NCI-H2107 treated with DMSO at 0.1 percent for 48 hours (cell line): ENCODE measurements at regions not wholly inside any gene's neighbourhood (a gene's known extent, or its start where the extent isn't known, plus 50 kb on each side); places are given as distances from the start of the nearest gene placed in this dataset.
"Not testable (repeated sequence)": the region's sequence is repeated elsewhere in the genome, so short reads cannot be mapped to it uniquely, and the experiment has no call there.

Source experiments
- DNase-seq: peaks from one replicate; lab custom pipeline; 2025; ENCODE audit not compliant: unreplicated experiment; lab: John Stamatoyannopoulos, UW

DNA sequence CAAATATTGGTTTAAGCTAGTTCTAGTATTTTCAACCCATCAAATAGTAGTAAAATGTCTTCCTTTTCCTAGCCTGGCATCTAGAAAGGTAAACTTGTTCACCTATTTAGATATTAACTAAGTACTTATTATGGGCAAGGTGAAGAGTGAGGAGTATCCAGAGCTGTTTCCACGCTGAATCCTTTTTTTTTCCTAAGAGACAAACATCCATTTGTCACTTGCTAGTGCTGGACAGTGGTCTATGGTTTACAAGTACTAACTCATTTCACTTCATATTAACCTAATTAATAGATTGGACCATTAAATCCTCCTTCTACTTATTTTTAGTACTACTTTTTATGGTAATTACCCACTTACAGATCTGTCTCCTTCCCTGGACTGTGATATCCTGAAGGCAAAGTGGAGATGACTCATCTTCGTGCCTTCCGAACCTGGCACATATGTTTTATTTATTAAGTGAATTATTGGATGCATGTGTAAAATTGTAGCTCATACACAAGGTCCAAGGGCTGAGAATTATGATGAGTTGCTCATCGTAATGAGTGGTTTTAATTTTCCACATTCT, 159.6 kb upstream of the IGFBP3 start:
- DNase-seq, result no peak

DNA sequence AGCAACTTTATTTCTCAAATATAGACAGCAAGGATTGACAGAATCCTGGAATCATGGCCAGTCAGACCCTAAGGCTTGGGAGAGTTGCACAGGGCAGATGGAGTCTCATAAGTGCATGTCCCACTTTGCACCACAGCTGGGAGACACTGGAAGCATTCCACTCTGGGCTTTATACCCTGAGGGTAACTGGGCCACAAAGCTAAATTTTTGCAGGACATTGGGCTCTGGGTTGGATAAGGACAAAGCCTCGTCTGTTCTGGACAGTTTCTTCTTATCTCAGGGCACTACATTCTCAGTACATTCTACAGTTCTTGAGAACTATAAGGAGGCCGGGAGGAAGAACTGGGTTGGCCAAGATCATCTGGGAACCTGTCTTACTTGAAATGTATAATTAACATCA, 158.3 kb upstream of the IGFBP3 start:
- no peak for DNase-seq

DNA sequence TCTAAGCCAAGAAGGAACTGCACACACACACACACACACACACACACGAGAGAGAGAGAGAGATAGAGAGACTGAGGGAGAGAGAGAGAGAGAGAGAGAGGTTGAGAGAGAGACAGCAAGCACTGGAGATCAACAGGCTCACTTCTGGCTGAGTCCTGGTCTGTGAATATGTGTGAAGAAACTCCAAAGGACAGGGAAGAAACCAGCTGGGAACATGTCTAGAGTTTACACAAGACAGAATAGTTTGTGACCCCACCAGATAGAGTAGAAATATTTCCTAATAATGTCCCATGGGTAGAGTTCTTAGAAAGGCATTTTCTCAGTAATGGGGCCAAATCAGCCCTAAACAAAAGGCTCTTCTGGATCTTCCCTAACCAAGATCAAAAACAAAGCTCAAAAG, 155.5 kb upstream of the IGFBP3 start:
- no peak for DNase-seq

DNA sequence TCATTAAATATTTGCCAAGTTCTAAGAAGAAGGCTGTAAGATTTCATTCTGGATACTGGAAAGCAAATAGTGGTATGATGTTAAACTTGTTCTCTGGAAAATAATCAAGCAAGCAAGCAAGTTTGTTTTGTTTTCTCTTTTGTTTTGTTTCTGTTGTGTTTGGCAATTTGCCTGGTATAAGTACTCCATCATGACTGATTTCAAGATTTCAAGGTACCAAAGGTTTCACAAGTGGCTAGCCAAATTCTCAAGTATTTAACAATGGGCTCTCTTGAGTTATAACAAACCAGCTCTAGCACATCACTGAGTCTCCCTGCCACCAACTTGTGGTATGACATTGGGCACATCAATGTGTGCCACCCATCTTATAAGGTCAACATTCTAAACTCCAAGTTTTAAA, 151.7 kb upstream of the IGFBP3 start:
- DNase-seq, result no peak

DNA sequence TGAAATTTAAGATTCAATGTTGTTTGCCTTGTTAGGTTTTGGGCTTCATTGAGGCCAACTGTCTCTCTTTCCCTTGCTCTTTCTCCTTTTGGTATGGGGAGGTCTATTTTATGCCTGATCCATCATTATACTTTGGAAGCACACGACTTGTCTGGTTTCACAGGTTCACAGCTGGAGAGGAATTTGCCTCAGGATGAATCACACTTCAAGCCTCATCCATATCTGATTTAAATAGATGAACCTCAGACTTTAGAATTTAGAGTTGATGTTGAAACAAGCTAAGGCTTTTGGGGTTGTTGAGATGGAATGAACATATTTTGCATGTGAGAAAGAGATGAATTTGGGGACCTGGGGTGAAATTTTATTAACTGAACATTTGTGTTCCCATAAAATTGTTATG, 150.5 kb upstream of the IGFBP3 start:
- DNase-seq, result no peak

DNA sequence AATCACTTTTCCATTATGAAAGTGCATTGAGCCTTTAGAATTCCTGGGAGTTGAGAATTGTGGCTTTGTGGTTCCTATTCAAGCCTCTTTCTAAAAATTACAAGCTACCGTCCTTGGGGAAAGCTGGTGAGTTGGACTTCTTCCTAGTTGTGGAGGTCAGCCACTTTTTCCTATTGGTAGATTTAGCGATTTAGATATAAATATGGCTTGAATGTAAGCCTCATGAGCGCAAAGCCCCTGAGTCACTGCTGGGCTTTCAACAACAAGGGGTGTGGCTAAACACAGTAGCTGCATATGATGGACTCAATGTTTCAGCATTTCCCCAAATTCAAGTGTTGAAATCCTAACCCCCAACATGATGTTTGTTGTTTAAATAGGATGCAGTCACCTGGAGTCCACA, 150.0 kb upstream of the IGFBP3 start:
- DNase-seq, result no peak

DNA sequence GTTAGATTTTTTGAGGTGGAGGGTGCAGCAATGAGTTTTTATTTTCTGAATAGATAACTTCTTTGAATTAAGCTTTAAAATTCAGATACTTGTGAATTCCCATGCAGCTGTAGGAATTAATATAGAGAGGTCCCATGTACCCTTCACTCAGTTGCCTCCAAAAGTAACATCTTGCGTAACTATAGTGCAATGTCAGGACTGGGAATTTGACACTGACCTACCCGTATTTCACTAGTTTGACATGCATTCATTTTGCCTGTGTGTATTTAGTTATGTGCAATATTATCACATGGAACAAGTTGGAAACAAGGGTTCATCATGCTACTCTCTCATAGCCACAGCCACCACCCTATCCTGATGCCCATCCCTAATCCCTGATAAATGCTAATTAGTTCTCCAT, 147.1 kb upstream of the IGFBP3 start:
- no peak for DNase-seq

DNA sequence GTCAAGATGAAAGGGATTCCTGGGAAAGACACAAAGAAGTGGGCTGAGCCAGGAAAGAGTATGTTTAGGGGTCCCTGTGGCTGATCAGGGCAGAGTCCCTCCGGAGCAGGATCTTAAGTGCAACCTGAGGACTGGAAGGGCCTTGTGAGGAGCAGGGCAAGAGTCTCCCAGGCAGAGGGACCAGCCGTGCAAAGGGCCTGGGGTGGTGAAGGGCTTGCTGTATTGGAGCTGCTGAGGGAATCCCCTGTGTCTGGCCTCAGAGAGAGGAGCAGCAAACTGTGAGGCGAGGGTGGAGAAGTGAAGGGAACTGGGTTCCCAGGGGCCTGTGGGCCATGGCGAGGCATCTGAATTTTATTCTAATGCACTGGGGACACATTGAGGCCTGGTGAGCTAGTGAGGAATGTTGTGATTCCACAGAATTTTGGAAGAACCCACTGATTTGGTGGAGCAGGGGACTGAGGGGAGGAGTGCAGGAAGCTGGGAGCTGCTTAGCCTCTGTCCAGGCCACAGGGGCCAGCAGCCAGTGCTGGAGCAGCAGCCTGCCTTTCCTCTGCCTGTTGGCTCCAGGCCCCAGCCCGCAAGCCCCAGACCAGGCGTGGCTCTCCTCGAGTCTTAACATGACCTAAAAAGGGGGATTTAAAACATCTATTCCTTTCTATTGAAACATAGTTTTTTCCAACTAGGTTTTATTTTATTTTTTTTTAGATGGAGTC, 138.4 kb upstream of the IGFBP3 start:
- DNase-seq, result no peak

DNA sequence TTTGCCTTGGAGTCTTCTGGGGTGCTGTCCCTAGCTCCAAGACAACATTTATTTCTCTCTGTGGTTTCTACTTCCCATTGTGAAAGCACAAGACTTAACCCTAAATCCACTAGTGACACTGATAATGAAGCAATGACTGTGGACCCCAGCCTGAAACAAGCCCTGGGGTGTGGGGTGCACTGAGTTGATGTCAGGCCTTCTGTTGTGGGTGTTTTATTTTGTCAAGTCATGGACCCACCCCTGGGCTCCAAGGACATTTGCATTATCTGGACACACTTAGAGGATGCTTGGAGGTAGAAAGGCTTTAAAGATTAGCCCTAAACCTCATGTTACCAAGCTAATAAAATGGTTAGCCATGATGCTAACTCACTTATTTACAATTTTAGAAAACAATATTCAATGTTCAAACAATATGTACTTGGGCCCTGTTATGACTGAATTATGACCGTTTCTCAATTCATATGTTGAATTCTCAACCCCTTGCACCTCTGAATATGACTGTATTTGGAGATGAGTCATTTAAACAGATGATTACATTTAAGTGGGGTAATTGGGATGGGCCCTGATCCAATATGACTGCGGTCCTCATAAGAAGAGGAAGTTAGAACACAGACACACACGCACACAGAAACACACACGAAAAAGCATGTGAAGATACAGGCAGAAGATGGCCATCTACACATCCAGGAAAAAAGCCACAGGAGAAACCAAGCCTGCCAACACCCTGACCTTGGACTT, 137.2 kb upstream of the IGFBP3 start:
- DNase-seq, result no peak

DNA sequence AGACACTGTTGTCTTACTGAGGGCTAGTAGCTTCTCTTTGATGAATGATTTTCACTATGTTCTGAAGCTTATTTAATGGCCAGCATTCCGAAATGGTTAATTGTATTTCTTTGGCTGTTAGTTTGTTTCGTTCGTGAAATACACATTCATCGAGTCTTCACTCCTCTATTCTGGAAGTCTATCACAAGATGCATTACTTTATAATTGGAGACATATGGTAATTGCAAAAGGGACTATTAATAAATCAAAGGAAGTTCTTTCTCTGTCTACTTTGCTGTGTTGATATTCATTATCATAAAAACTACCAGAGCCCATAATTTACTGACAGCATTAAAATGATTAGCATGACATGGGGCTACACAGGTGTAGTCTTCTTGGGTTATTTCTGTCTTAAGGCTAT, 133.8 kb upstream of the IGFBP3 start:
- no peak for DNase-seq

DNA sequence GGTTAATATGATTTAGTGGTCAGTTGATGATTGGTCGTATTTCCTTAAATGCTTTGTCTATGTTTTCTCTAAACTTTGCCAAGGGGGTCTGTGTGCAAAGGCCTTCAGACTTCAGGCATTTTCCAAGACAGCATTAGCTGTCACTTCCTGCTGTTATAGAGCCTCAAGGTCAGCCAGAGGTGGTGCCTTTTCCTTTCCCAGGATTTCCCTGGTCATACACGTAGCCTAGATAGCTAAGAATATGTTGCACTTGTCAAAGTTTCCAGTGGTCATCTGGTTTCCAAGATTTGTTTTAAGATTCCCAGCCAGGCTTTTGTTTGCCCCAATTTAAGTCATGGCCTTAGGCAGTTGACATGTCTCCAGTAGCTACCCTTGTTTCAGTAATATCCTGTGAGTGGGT, 133.2 kb upstream of the IGFBP3 start:
- no peak for DNase-seq

DNA sequence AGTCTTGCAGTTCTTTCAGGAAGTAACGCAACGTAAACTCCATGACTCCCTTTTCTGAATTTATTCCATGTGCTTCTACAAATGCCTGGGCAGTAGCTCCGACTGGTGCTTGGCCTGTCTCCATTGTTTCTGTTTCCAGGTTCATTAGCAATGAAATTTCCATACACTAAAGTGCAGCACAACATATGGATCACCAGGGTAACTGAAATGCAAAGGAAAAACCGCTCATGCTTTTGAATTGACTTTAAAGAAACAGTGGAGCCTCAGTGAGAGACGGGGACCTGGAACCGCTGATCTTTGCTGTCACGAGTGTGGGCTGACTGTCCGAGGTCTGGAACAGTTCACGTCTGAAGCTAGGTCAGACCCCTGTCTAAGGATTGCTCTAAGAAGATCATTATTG, 126.5 kb upstream of the IGFBP3 start:
- DNase-seq, result no peak

DNA sequence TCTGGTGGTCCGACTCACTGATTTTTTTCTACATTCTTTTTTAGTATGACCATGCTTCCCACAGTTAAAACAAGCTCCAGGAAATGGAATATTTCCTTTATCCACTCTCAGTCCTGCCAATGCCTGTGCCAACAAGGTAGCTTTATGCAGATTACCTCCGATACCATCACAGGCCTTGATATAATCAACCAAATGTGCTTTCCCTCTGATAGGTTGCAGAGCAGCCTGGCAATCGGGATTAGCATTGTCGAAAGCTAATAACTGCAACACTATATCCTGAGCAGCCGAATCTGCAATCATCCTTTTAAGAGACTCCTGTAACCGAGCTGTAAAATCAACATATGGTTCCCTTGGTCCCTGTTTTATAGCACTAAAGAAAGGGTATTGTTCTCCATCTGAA, 122.3 kb upstream of the IGFBP3 start:
- DNase-seq, result not testable (repeated sequence)

DNA sequence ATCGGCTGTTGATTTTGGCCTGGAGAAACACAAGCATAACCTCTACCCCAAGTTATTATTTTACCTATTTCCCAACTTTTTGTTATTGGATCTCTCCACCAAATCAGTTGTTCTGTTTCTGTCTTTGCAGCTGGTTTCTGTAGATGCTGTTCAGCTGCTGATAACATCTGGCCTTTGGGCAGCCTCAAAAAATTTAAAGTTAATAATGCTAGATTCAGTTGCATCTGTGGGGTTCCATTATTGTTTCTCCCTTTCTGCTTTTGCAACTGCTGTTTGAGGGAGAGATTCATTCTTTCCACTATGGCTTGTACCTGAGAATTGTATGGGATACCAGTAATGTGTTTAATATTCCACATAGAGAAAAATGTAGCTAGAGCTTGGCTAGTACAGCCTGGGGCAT, 118.7 kb upstream of the IGFBP3 start:
- DNase-seq, result not testable (repeated sequence)

DNA sequence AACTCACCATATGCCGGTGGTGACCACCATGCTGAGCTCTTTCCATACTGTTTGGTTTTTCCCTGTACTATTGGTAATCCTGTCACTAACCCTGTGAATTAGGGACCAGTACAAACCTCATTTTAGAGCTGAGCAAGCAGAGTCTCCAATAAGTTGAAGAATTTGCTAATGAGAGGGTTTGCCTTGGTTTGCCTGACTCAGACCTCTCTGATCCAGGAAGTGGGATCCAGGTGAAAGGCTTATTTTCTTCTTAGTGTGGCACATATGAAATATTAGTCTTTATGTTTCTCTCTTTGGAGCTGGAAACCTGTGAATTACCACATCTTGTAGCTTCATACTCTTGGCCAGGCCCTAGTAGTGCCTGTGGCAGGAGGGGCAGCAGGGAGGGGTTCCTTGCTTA, 114.1 kb upstream of the IGFBP3 start:
- no peak for DNase-seq

DNA sequence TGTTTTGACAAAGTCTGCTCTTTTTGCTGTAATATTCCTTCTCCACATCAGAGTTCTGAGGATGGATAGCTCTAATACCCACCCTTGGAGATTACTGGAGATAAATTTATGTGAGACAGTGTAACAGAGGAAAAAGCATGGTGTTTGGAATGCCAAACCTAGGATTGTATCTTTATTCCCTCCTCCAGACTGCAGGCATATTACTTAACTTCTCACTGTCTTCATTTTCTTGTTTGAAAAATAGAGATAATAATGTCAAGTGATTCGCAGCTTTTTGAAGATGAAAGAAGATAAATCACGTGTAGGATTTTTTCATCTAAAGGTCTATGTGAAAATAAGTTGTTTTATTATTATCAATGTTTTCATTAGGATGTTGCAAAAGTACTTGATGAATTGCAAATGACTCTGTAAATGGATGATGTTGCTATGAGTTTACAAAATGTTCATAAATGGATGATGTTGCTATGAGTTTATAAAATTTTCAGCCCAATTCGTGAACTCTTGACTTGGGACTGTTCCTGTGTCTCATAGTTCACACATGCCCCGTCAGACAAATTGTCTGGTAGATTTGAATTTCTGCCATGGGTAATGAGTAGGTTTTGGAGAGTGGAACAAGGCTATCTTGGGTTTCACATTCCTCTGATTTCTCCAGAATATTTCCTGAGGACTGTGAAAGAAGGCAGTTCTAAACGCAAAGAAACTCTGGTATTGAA, 113.1 kb upstream of the IGFBP3 start:
- DNase-seq, result no peak

DNA sequence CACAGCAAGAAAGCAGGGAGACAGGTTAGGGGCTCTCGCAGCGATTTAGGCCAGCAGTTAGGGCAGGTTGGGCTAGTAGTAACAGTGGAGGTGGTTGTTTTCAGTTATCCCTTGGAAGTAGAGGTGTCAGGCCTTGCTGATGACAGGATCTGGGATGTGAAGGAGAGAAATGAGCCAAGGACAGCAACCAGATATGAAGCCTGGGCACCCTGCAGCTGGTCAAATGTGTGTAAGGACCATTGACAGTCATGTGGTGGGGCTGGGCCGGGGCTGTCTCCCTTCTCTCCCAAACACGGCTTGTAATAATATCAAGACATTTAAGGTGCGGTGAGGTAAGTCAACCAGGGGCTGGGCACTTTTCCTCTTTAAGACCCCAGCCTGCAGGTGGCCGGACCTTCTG, 112.5 kb upstream of the IGFBP3 start:
- no peak for DNase-seq

DNA sequence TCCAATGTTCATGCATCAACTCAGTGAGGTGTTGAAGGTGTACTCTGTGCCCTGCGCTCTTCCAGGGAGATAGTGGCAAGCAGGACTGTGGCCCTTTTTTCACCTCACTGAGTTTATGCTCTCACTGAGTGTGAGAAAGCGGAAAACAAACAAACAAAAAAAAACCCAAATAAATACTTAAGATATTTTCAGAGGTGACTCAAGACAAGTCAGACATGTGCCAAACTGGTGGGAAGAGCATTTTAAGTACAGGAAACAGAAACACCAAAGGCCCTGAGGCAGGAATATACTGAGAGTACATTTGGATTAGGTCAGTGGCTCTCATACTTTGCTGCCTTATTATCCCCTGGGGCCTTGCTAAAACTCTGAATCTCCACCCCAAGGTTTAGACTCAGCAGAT, 111.9 kb upstream of the IGFBP3 start:
- DNase-seq, result no peak

DNA sequence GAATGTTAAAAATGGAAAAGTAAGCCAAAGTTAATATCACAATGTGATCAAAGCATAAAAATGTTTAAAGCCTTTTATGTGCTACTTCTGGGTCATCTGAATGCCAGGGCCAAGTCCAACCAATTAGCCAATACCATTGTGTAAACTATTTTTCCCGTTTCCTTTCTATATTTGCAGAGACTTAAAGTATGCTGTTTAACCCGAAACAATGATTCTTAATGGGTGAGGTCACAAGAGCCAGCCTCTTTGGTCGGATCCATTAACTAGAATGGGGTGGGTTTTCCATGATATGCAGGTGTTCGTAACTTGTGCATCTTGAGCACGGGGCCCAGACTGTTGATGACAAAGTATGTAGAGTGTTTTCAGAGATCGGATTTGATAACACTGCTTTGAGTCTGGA, 111.3 kb upstream of the IGFBP3 start:
- no peak for DNase-seq

DNA sequence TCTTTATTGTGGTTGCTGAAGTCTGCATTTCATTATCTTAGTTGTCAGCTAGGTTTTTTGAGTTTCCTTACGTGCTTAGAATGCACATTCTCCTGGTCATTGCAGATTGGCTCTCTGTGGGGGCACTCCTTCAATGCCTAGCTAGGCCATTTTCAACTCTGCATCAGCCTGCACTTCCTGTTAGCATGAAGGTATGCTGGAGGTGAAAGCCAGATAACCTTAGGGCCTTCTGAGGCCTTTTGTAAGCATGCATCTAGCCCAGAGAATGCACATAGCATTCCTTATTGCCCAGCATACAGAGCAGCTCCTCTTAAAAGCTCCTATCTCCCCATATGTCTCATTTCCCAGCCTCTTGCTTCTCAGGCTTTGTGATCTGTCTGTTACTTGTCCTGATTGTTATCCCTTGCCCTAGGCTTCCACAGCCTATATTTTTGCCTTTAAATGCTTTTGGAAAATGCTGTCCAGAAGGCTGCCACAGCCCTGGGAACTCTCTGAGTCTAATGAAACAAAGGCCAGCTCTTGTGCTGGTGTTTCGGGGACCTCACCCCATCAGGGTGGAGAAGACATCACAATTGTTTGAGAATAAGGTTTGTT, 108.1 kb upstream of the IGFBP3 start:
- no peak for DNase-seq

DNA sequence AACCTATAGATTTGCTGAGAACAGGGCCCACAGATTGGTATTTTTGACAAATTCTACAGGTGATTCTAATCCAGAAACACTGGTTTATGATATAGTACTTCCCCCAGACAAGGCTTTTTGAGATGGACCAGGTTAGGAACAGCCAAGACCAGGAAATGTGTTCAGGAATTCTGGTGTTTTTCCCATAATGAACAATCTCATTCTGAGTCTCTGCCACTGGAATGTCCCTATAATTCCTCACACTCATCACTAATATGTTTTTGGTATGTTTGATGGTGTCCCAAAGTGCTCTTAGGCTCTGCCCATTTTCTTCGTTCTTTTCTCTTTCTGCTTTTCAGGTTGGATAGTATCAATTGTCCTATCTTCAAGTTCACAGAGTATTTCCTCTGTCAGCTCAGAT, 107.2 kb upstream of the IGFBP3 start:
- no peak for DNase-seq

DNA sequence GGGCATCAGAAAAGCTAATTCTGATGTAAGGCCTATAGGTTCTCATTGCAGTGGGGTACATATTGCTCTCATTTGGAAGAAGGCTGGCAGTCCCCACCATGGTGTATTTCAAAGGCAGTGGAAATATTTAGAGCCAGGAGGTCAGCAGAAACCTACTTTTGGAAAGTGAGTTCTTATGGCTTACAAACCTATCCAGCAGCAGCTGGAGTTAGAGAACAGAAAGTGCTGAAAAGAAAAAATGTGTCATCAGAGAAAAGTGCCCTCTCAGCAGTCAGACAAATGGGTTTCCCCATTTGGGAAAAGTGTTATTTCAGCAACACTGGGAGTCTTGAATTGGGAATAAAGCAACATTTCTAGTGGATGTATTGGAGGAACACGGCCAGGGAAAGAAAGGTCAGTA, 105.7 kb upstream of the IGFBP3 start:
- no peak for DNase-seq
